ENCODE measurements at regions not wholly inside any gene's neighbourhood (a gene's known extent, or its start where the extent isn't known, plus 50 kb on each side); places are given as distances from the start of the nearest gene placed in this dataset.
"Not testable (repeated sequence)": the region's sequence is repeated elsewhere in the genome, so short reads cannot be mapped to it uniquely, and the experiment has no call there.

DNA sequence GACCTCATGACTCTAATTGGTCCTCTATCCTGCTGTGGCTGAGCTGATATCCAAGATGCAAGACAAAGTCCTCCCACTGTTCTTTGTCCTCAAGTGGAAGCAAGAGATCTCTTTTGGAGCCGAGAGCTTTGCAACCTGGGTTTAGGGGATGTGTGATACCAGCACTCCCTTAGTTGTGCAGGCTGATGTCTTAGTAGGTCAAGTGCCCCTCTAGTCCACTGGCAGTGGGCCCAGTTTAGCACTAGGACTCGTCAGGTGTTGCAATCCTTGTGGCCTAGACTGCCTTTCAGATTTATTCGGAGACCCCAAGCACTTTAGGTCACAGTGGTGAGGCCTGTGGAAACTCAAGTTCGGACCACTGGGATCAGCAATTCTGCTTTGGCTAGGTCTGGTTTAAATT is 64.0 kb downstream of the GPRASP3 start:
- DNase-seq (ENCODE audit: low spot score): no peak

DNA sequence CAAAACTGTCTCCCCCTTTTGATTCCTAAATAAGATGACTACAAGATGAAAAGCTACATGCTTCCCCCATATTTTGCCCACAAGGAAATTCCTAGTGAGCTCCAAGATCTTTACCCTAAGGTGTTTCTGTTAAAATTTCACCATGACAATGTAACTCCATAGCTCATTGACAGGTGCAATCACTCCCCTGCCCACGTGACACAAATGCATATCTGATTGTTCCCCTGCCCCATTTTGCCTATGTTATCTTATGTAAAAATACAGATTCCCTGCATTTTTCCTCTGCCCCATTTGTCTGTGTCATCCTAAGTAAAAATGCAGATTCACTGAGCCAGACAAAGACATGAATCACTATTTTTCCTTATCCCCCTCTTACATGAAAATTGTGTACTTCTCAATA is 66.7 kb downstream of the GPRASP3 start:
- DNase-seq (ENCODE audit: low spot score): no peak

DNA sequence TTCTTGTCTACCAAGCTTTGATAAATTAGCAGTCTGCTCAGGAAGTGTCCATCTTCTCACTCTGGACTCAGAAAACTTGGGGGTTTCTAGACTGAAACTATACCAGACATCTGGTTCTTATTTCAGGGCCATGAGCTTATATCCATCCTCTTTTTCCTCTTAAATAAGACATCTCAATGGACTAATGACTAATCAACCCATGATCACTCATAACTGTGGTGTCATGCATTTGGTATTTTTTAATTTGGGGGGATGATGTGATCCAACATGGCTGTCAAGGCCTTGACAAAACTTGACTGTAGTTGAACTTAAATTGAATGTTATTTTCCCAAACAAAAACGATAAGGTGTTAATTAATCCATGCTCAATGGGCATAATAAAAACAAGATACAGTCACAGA is 87.8 kb downstream of the GPRASP3 start:
- no peak for DNase-seq (ENCODE audit: low spot score)

DNA sequence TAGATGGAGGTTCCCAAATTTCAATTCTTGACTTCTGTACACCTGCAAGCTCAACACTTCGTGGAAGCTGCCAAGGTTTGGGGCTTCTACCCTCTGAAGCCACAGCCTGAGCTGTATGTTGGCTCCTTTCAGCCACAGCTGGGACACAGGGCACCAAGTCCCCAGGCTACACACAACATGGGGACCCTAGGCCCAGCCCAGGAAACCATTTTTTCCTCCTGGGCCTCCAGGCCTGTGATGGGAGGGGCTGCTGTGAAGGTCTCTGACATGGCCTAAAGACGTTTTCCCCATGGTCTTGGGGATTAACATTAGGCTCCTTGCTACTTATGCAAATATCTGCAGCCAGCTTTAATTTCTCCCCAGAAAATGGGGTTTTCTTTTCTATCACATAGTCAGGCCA is 97.7 kb downstream of the GPRASP3 start:
- DNase-seq (ENCODE audit: low spot score): not testable (repeated sequence)

DNA sequence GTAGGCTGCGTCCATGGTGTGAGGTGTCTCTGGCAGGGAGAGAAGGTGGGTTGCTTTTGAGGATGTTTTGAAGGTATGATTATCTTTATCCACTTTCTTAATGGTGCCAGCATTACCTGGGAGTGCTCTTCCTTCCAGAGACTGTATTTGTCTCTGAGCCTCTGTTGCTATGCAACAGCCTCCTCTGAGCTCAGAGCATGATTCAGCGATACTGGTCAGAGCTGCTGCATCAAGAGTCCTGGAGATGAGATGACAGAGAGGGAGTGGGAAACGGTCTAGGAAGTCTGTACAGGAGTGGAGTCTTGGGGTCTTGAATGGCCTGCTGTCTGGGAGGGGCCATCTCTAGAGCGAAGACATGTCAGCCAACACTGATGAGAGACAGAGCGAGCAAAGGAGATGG is 104.4 kb upstream of the RAB40AL start:
- peak; percentile 8 for DNase-seq (ENCODE audit: low spot score)

DNA sequence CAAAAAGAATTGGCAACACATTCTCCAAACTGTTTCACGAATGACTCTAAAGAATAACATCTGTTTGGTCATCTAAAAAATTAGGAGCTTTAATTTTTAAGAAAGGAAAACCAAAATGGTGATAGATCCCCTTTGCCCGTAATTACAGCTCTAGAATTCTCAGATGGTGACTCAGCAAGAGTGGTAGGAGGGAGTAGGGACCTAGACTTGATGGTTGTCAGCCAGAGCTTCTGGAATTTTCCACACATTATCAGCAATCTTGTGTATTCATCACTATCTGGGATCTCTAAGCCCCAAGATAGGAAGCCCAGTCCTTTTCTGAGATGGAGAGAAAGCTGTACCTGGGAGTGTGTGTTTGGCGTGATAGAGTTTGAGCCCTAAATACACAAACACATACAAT is 103.9 kb upstream of the RAB40AL start:
- DNase-seq (ENCODE audit: low spot score): no peak

DNA sequence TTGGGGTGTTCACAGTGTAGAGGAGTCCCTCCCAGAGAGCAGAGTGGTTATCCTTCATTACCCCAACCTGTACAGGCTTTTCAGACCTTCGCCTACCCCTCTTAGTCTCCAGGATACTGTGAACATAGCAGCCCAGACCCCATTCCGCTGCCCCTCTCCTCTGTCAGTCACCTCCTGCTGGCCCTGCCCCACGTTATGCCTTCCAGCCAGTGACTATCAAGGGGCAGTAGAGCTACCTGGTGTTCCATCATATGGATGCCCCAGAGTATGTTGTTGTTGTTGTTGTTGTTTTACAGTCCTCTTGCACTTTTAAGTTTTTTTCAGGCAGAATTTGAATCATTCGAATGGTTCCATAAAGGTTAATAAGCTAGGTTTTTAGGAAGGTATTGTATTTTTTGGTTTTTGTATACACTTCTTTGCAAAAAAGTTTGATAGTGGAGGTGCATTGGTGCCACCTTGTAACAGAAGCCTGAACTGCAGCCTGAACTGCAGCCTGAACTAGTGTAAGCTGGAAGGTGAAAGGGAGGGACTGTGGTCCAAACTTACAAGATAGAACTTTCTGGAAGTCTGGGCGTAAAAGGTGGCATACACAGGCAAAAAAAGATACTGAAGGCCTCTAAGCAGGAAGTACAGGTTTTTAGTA is 101.4 kb upstream of the RAB40AL start:
- DNase-seq (ENCODE audit: low spot score): peak; percentile 15

DNA sequence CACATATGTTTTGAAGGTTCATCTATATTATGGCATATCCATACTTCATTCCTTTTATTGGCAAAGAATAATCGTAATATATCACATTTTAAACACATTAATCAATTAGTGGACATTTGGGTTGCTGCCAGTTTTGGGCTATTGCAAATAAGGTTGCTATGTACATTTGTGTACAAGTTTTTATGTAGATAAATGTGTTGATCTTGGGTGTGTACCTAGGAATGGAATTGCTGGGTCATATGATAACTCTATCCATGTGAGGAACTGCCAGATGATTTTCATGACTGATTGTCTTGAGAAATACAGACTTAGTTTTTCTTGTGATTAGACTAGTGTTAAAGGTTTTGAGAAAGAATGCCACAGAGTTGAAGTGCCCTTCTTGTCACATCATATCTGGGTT is 99.2 kb upstream of the RAB40AL start:
- no peak for DNase-seq (ENCODE audit: low spot score)

DNA sequence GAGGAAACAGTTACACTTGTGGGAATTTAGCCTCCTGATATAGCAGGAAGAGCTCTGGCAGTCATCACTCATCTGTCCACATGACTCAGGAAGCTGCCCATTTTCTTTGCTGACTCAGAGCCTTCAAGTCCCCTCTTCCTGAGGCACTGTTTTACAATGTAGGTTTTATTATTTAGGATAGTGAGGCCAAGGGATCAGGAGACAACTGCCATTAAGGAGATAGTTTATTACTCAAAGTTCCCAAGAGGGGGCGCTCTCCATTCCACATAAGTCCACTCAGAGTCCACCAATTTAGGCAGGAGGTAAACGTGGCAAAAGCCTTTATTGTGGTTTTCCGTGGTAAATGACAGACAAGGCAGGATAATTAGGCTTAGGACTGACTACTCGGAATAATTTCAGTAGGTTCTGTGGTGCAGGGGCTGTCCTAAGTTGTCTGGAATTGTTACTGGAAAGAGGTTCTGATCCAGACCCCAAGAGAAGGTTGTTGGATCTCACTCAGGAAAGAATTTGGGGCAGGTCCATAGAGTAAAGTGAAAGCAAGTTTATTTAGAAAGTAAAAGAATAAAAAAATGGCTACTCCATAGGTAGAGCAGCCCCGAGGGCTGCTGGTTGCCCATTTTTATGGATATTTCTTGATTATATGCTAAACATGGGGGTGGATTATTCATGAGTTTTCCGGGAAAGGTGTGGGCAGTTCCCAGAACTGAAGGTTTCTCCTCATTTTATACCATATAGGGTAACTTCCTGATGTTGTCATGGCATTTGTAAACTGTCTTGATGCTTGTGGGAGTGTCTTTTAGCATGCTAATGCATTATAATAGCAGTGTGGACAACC is 96.0 kb upstream of the RAB40AL start:
- no peak for DNase-seq (ENCODE audit: low spot score)

DNA sequence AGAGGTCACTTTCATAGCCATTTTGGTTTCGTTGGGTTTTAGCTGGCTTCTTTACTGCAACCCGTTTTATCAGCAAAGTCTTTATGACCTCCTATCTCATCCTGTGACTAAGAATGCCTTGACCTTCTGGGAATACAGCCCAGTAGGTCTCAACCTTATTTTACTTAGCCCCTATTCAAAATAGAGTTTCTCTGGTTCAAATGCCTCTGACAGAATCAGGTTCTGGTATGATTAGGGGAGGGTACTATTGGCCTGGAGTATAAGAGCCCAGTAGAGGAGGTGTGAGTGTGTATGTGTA is 95.4 kb upstream of the RAB40AL start:
- DNase-seq (ENCODE audit: low spot score): no peak

DNA sequence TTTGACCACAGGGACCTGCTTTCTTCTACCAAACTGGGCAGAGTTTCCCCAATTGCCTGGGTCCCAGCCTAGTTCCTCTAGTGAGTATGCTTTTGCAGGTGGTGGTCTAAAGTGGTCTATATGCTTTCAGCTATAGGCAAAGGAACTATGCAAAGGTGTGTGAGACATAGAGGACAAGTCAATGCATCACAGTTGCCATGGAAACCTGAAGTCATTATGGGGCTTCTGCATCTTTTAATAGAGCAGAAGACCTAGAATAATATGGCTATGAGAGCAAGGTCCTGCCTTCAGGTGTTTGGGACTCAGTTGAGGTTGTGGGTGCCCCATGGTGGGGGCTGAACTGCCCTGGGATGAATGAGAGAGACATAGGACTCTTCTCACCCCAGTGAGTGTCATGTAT is 92.1 kb upstream of the RAB40AL start:
- no peak for DNase-seq (ENCODE audit: low spot score)

DNA sequence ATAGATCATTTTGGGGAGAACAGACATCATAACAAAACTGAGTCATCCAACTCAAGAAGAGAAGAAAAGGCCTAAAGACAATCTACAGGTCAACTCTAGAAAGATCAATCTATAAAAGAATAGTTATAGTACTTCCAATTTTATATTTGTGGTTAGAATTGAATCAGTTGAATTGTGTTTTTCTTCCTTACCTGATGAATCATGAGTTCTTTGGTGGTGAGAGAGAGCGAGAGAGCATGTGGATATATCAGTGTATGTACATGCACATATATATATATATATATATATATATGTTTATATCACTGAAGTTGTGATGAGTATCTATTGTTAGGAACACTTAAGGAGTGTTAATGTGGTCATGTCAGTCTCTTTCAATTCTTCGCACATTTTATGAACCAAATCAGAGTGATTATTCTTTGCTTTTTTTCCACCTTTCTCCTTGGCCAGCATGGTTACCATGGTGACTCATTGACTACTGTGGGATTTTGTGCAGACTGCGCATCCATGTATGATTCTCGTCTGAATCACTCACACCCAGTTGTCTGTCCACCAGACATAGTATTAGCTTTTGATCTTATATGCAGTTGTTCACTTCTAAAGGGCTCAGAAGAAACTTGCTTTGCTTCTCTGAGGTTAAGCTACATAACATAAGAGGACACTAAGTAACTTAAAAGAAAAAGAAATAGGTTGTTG is 90.4 kb upstream of the RAB40AL start:
- no peak for DNase-seq (ENCODE audit: low spot score)

DNA sequence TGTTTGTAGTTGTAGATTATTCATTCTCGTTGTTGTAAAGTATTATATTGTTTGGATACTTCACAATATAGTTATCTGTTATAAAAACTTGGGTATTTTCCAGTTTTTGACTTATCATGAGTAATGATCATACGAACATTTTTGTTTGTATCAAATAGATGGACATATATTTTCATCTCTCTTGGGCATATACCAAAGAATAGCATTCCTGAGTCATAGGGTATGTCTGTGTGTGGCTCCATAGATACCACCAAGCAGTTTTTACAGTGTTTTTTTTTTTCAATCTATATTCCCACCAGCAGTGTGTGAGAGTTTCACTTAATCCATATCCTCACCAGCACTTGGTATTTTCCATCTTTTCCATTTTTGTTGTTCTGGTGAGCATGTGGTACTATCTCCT is 89.7 kb upstream of the RAB40AL start:
- no peak for DNase-seq (ENCODE audit: low spot score)

DNA sequence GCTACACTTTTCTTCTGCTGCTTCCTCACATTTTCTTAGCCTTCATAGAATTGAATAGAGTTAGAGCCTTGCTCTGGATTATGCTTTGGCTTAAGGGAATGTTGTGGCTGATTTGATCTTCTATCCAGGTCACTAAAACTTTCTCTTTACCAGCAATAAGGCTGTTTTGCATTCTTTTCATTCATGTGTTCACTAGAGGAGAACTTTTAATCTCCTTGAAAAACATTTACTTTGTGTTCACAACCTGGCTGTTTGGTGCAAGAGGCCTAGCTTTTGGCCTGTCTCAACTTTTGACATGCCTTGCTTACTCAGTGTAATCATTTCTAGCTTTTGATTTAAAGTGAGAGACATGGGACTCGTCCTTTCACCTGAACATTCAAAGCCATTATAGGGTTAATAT is 87.7 kb upstream of the RAB40AL start:
- DNase-seq (ENCODE audit: low spot score): no peak

DNA sequence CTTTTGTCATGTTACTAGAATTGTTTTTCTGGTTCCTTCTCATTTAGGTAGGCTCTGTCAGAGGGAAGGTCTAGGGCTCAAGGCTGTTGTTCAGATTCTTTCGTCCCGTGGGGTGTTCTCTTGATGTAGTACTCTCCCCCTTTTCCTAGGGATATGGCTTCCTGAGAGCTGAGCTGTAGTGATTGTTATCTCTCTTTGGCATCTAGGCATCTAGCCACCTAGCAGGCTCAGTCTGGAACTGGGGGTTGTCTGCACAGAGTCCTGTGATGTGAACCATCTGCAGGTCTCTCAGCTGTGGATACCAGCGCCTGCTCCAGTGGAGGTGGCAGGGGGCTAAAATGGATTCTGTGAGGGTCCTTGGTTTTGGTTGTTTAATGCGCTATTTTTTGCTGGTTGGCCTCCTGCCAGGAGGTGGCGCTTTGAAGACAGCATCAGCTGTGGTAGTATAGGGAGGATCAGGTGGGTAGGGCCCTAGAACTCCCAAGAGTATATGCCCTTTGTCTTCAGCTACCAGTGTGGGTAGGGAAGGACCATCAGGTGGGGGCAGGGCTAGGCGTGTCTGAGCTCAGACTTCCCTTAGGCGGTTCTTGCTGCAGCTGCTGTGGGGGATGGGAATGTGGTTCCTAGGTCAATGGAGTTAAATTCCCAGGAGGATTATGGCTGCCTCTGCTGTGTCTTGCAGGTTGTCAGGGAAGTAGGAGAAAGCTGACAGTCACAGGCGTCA is 78.1 kb upstream of the RAB40AL start:
- DNase-seq (ENCODE audit: low spot score): not testable (repeated sequence)

DNA sequence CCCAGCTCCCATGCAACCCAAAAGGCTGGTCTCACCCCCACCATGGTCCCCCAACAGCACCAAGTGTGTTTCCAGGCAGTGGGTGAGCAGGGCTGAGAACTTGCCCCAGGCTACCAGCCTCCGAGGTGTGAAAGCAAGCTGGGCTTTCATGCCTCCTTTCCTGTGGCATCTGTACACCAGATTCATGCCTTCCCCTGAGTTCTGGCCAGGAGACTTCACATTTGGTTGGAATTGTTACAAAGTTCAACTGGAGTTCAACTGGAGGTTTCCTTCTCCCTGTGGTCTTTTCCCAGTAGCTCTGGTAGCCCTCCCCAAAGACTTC is 77.6 kb upstream of the RAB40AL start:
- DNase-seq (ENCODE audit: low spot score): no peak

DNA sequence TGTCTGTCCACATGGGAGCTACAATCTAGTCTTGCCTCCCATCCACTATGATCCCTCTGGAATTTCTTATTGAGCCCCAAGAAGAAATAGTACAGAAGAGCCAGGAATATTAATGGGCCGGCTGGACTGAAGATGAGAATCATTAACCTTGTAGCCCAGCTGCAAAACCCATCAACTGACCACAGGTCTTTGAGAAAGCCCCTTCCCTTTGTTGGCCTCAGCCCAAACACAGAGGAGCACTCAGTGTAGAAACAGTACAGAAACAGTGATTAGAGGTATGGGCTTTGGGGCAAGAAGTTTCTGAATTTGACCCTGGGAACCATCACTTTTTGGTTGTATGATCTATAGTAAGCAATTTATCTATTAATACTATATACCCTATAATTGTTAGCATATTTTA is 76.8 kb upstream of the RAB40AL start:
- no peak for DNase-seq (ENCODE audit: low spot score)

DNA sequence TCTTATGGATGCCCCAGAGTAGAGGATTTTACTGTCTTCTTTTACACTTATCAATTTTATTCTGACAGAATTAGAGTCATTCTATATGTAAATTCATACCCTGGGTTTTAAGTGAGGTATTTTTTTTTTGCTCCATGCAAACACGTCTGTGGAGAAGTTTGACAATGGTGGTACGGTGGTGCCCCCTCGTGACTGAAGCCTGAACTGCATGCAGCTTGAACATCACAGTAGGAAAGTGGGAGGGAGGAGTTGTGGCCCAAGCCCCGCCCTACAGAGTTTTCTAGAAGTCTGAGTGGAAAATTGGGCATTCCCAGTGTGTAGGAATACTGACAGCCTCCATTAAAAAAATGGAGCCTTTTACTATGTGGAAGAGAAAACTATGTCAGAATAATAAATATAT is 73.3 kb upstream of the RAB40AL start:
- DNase-seq (ENCODE audit: low spot score): peak; percentile 79

DNA sequence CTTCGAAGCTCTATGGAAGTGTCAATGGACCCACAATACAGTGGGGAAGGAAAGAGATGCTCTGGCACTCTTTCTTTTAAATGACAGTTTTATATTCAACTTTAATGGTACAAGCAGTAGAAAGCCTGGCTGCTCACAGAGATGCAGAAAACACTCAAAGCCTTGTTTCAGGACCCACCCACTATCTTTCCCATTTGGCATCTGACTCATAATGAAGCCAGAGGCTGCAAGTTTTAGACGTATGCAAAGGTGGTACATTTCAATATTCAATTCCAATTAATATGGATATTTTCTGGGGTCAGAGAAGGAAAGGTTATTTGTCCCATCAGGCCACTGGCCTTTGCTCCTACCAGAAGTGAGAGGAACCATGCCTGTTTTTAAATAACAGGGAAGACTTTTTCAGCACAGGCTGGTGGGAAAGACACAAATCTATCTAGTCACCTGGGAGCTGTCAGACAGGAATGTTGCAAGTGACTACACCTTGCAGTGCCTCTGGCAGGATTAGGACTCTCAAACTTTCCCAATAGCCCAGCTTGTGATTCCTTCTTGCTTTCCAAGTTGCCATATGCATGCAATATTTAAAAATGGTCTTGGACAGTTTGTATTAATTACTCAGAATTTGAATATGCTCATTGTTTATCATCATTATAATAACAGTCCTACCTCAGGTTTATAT is 70.0 kb upstream of the RAB40AL start:
- DNase-seq (ENCODE audit: low spot score): no peak

DNA sequence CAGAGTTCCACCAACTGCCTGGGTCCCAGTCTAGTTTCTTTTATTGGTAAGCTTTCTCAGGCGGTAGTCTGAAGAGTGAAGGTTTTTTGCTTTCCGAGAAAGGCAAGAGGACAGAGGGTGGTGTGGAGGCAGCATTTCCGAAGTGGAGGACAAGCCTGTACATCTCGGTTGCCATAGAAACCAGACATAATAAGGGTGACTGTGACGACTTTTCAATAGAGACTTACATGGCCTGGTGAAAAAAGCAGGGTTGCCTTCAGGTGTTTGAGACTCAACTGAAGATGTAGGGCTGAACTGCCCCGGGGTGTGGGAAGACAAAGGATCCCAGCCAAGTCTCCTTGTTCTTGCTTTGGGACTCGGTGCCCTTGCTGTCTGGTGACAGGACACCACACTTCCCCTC is 53.6 kb upstream of the RAB40AL start:
- DNase-seq (ENCODE audit: low spot score): no peak
